HG03558 (cell line): ENCODE measurements at regions not wholly inside any gene's neighbourhood (a gene's known extent, or its start where the extent isn't known, plus 50 kb on each side); places are given as distances from the start of the nearest gene placed in this dataset.
"Not testable (repeated sequence)": the region's sequence is repeated elsewhere in the genome, so short reads cannot be mapped to it uniquely, and the experiment has no call there.

ENCODE experiments used
- ATAC-seq: cut with Tn5 transposase; IDR thresholded peaks from one replicate; pipeline ENCODE4 v1.9.1; 2021; ENCODE audit warnings: moderate number of reproducible peaks; ENCODE audit not compliant: unreplicated experiment; ENCODE audit errors: extremely low read depth

- no peak for ATAC-seq
These were observed 656.8 kb upstream of the NECTIN3 start for GRCh38 chr3:110414855-110415254.

- ATAC-seq, result no peak
These were observed 652.5 kb upstream of the NECTIN3 start for GRCh38 chr3:110419096-110419495.

- no peak for ATAC-seq
These were observed 652.0 kb upstream of the NECTIN3 start for GRCh38 chr3:110419601-110420000.

- no peak for ATAC-seq
These were observed 651.4 kb upstream of the NECTIN3 start for GRCh38 chr3:110420158-110420641.

GRCh38 chr3:110423276-110423675, 648.3 kb upstream of the NECTIN3 start:
- ATAC-seq, result no peak

GRCh38 chr3:110430146-110430545, 641.5 kb upstream of the NECTIN3 start:
- ATAC-seq, result no peak

GRCh38 chr3:110436209-110436608, 635.4 kb upstream of the NECTIN3 start:
- no peak for ATAC-seq

GRCh38 chr3:110440066-110440653, 631.5 kb upstream of the NECTIN3 start:
- ATAC-seq, result not testable (repeated sequence)

- no peak for ATAC-seq
These were observed 617.5 kb upstream of the NECTIN3 start for GRCh38 chr3:110454066-110454465.

GRCh38 chr3:110456001-110456400, 615.6 kb upstream of the NECTIN3 start:
- no peak for ATAC-seq

GRCh38 chr3:110456438-110457138, 615.0 kb upstream of the NECTIN3 start:
- ATAC-seq, result no peak

- no peak for ATAC-seq
These were observed 614.1 kb upstream of the NECTIN3 start for GRCh38 chr3:110457508-110457907.

- no peak for ATAC-seq
These were observed 612.6 kb upstream of the NECTIN3 start for GRCh38 chr3:110459021-110459420.

- ATAC-seq, result no peak
These were observed 601.3 kb upstream of the NECTIN3 start for GRCh38 chr3:110470310-110470709.

GRCh38 chr3:110473405-110473804, 598.2 kb upstream of the NECTIN3 start:
- no peak for ATAC-seq

- ATAC-seq, result no peak
These were observed 597.2 kb upstream of the NECTIN3 start for GRCh38 chr3:110474397-110474796.

- ATAC-seq, result no peak
These were observed 593.1 kb upstream of the NECTIN3 start for GRCh38 chr3:110478377-110479054.

GRCh38 chr3:110479731-110480130, 591.9 kb upstream of the NECTIN3 start:
- ATAC-seq, result no peak

GRCh38 chr3:110485389-110485788, 586.2 kb upstream of the NECTIN3 start:
- no peak for ATAC-seq

- ATAC-seq, result no peak
These were observed 583.8 kb upstream of the NECTIN3 start for GRCh38 chr3:110487840-110488239.

- ATAC-seq, result no peak
These were observed 580.2 kb upstream of the NECTIN3 start for GRCh38 chr3:110491413-110491812.
